Transverse colon (tissue), 4 donors: ENCODE measurements at regions not wholly inside any gene's neighbourhood (a gene's known extent, or its start where the extent isn't known, plus 50 kb on each side); places are given as distances from the start of the nearest gene placed in this dataset.

Experiments
- DNase-seq: peaks from one replicate; pipeline ENCODE4 v3.0.0-alpha.2; 2019
- H3K27ac ChIP-seq, 4 donors: fragments of 200-600 bp; sonication (generic); 2 replicates each; pipeline ENCODE4 v1.5.1; 2016 to 2018; ENCODE audit warnings: inconsistent platforms in 4 of 4
- H3K27me3 ChIP-seq: fragments of 200-600 bp; sonication (generic); 2 replicates; pipeline ENCODE4 v1.5.1; 2017; ENCODE audit warnings: inconsistent platforms
- H3K36me3 ChIP-seq, 4 donors: fragments of 200-600 bp; sonication (generic); 2 replicates each; pipeline ENCODE4 v1.5.1; 2017 to 2019; ENCODE audit warnings: inconsistent platforms in 4 of 4
- H3K4me1 ChIP-seq, 4 donors: fragments of 200-600 bp; sonication (generic); 2 replicates each; pipeline ENCODE4 v1.5.1; 2017 to 2020; ENCODE audit warnings: inconsistent platforms in 4 of 4
- H3K4me3 ChIP-seq, 4 donors: fragments of 200-600 bp; sonication (generic); 1 replicate in 1 of 4; 2 replicates in 3 of 4; pipeline versions ENCODE4 v1.5.1 to v1.6.1; 2017 to 2019; ENCODE audit warnings: inconsistent platforms in 4 of 4
- H3K9me3 ChIP-seq, 2 donors: fragments of 200-600 bp; sonication (generic); 2 replicates each; pipeline ENCODE4 v1.5.1; 2017 to 2019; ENCODE audit warnings: inconsistent platforms in 2 of 2
- CTCF ChIP-seq, 5 experiments: fragments of 200-600 bp in 3 of 5; fragments of 450-650 bp in 2 of 5; sonication (generic) in 3 of 5; IDR thresholded peaks; 1 replicate in 2 of 5; 2 replicates in 3 of 5; pipeline ENCODE4 v1.5.1; 2016 to 2017; ENCODE audit warnings: antibody characterized with exemption in 5 of 5, inconsistent platforms in 3 of 5, mild to moderate bottlenecking in 2 of 5, moderate library complexity in 1 of 5
- EP300 ChIP-seq: sonication (generic); formaldehyde crosslinking; IDR thresholded peaks from one replicate; pipeline ENCODE4 v1.6.1; 2017; ENCODE audit warnings: antibody characterized with exemption, low read depth
- POLR2A ChIP-seq: fragments of 450-650 bp; IDR thresholded peaks from one replicate; pipeline ENCODE4 v1.6.1; 2016; ENCODE audit warnings: antibody characterized with exemption, mild to moderate bottlenecking, moderate library complexity
- POLR2AphosphoS5 ChIP-seq, 3 donors: sonication (generic); formaldehyde crosslinking; IDR thresholded peaks; one replicate each; pipeline ENCODE4 v1.6.1; 2016; ENCODE audit warnings: antibody characterized with exemption in 3 of 3
- in situ Hi-C, 4 donors: fragments of 200-750 bp; cut with MboI; loops; one replicate each; pipeline versions ENCODE4 v1.15.0 to v1.15.1; 2017; ENCODE audit warnings: low sequenced_read_pairs in 3 of 4, low pct_ligation_motif_present in 1 of 4, low pct_unique_long_range_greater_than_20kb in 1 of 4
- intact Hi-C: fragments of 100-400 bp; cut with DNase I; formaldehyde crosslinking; loops from one replicate; pipeline ENCODE4 v1.15.1; 2023; ENCODE audit warnings: low total_unique reads
- small RNA-seq, 4 donors: library from RNA; depleted of rRNA; stranded (forward); fragments of <200 nt; gene quantifications; one replicate each; pipeline ENCODE3, GENCODE V24; 2016

GRCh38 chr4:14952352-14952751, 49.9 kb upstream of the CPEB2 start:
- intact Hi-C loops, result no loop called here
- Histone ChIP-seq H3K4me1 (no peaks in the 10 kb centered on the region), H3K27me3 (no peaks in the 10 kb centered on the region), H3K27ac (no peak overlapping the region), H3K4me3 (no peak overlapping the region), H3K9me3 (no peaks in the 10 kb centered on the region), H3K36me3 (no peaks in the 10 kb centered on the region)
- DNase-seq, result no peak
- TF ChIP-seq CTCF (IDR thresholded peaks at IDR 0.05) (no peak), EP300 (no peak), POLR2AphosphoS5 (IDR thresholded peaks at IDR 0.05) (no peak), POLR2A (no peak)
- in situ Hi-C loops, result no loop called here

Small RNA genes in the stretch of these regions (small RNA-seq; reads per million reads assigned to genes)
- gene RF00092, result 0 reads per million in 4 donors
